GM21390 (cell line): ENCODE measurements at regions not wholly inside any gene's neighbourhood (a gene's known extent, or its start where the extent isn't known, plus 50 kb on each side); places are given as distances from the start of the nearest gene placed in this dataset.

ENCODE experiments used
- ATAC-seq: cut with Tn5 transposase; IDR thresholded peaks from one replicate; pipeline ENCODE4 v1.9.1; 2021; ENCODE audit not compliant: unreplicated experiment

- ATAC-seq: no peak
These were observed 559.5 kb upstream of the GCFC2 start for GRCh38 chr2:76270096-76270710.

GRCh38 chr2:76268902-76269620, 558.3 kb upstream of the GCFC2 start:
- no peak for ATAC-seq

GRCh38 chr2:76268484-76268883, 557.8 kb upstream of the GCFC2 start:
- no peak for ATAC-seq

- no peak for ATAC-seq
These were observed 547.1 kb upstream of the GCFC2 start for GRCh38 chr2:76257802-76258201.

- ATAC-seq: no peak
These were observed 545.9 kb upstream of the GCFC2 start for GRCh38 chr2:76256458-76257088.

GRCh38 chr2:76252704-76253103, 542.0 kb upstream of the GCFC2 start:
- no peak for ATAC-seq

- ATAC-seq: no peak
These were observed 540.6 kb upstream of the GCFC2 start for GRCh38 chr2:76251342-76251741.

- no peak for ATAC-seq
These were observed 536.3 kb upstream of the GCFC2 start for GRCh38 chr2:76247006-76247405.

- ATAC-seq: no peak
These were observed 501.6 kb upstream of the GCFC2 start for GRCh38 chr2:76211991-76212985.

GRCh38 chr2:76210551-76210950, 499.8 kb upstream of the GCFC2 start:
- no peak for ATAC-seq

GRCh38 chr2:76204048-76204447, 493.3 kb upstream of the GCFC2 start:
- no peak for ATAC-seq

GRCh38 chr2:76202866-76203265, 492.2 kb upstream of the GCFC2 start:
- no peak for ATAC-seq

- ATAC-seq: peak; percentile 78
These were observed 487.2 kb upstream of the GCFC2 start for GRCh38 chr2:76197842-76198448.

GRCh38 chr2:76197428-76197827, 486.7 kb upstream of the GCFC2 start:
- ATAC-seq: no peak

- ATAC-seq: no peak
These were observed 483.5 kb upstream of the GCFC2 start for GRCh38 chr2:76194031-76194775.

GRCh38 chr2:76193089-76193488, 482.4 kb upstream of the GCFC2 start:
- ATAC-seq: no peak

- ATAC-seq: no peak
These were observed 477.8 kb upstream of the GCFC2 start for GRCh38 chr2:76188334-76189008.

GRCh38 chr2:76187415-76187814, 476.7 kb upstream of the GCFC2 start:
- no peak for ATAC-seq

- no peak for ATAC-seq
These were observed 470.0 kb upstream of the GCFC2 start for GRCh38 chr2:76180676-76181075.
